Neural crest cell (in vitro differentiated cells): ENCODE measurements at regions not wholly inside any gene's neighbourhood (a gene's known extent, or its start where the extent isn't known, plus 50 kb on each side); places are given as distances from the start of the nearest gene placed in this dataset.

Source experiments
- DNase-seq: peaks from one replicate; pipeline ENCODE4 v3.0.0; 2021; ENCODE audit warnings: low read depth, mixed read lengths, low spot score
- H3K27ac Mint-ChIP-seq: one replicate; pipeline ENCODE4 v1.8.0; 2021; ENCODE audit warnings: mild to moderate bottlenecking, mixed read lengths; ENCODE audit not compliant: unreplicated experiment
- H3K27me3 Mint-ChIP-seq: 2 replicates; pipeline ENCODE4 v1.8.0; 2021; ENCODE audit warnings: low read depth, mild to moderate bottlenecking, mixed read lengths
- H3K36me3 Mint-ChIP-seq: 2 replicates; pipeline ENCODE4 v1.8.0; 2021; ENCODE audit warnings: low read depth, mild to moderate bottlenecking, mixed read lengths
- H3K4me1 Mint-ChIP-seq: 2 replicates; pipeline ENCODE4 v1.8.0; 2021; ENCODE audit warnings: mixed read lengths
- H3K4me3 Mint-ChIP-seq: one replicate; pipeline ENCODE4 v1.8.0; 2021; ENCODE audit warnings: mild to moderate bottlenecking, mixed read lengths
- H3K9me3 Mint-ChIP-seq: 2 replicates; pipeline ENCODE4 v1.8.0; 2021; ENCODE audit warnings: mixed read lengths
- CTCF ChIP-seq: fragments of 200-600 bp; sonication (generic); conservative IDR thresholded peaks from 2 replicates; pipeline ENCODE4 v1.5.0; 2021; ENCODE audit warnings: antibody characterized with exemption, mild to moderate bottlenecking

GRCh38 chr7:115356139-115356746 is 434.3 kb downstream of the MDFIC start:
- Mint-ChIP-seq H3K9me3 (no peaks in the 10 kb centered on the region), H3K4me3 (no peak overlapping the region), H3K4me1 (no peaks in the 10 kb centered on the region), H3K27ac (no peak overlapping the region), H3K36me3 (no peaks in the 10 kb centered on the region), H3K27me3 (no peaks in the 10 kb centered on the region)
- TF ChIP-seq CTCF: peak; percentile 74
- no peak for DNase-seq

- H3K36me3 Mint-ChIP-seq: no peaks in the 10 kb centered on the region
- no peak overlapping the region for H3K27ac Mint-ChIP-seq
- DNase-seq: no peak
- H3K9me3 Mint-ChIP-seq: no peaks in the 10 kb centered on the region
- H3K4me3 Mint-ChIP-seq: no peak overlapping the region
- H3K4me1 Mint-ChIP-seq: no peaks in the 10 kb centered on the region
- no peaks in the 10 kb centered on the region for H3K27me3 Mint-ChIP-seq
- TF ChIP-seq CTCF: no peak
Measured at GRCh38 chr7:115354925-115355324, 433.0 kb downstream of the MDFIC start.

GRCh38 chr7:115352375-115352774 is 430.5 kb downstream of the MDFIC start:
- no peak overlapping the region for H3K4me3 Mint-ChIP-seq
- H3K27me3 Mint-ChIP-seq: no peaks in the 10 kb centered on the region
- H3K36me3 Mint-ChIP-seq: no peaks in the 10 kb centered on the region
- H3K27ac Mint-ChIP-seq: no peak overlapping the region
- DNase-seq: no peak
- no peak for TF ChIP-seq CTCF
- no peaks in the 10 kb centered on the region for H3K4me1 Mint-ChIP-seq
- H3K9me3 Mint-ChIP-seq: no peaks in the 10 kb centered on the region

GRCh38 chr7:115350764-115351163 is 428.9 kb downstream of the MDFIC start:
- no peaks in the 10 kb centered on the region for H3K9me3 Mint-ChIP-seq
- H3K27ac Mint-ChIP-seq: no peak overlapping the region
- no peaks in the 10 kb centered on the region for H3K27me3 Mint-ChIP-seq
- no peaks in the 10 kb centered on the region for H3K4me1 Mint-ChIP-seq
- TF ChIP-seq CTCF: no peak
- no peak for DNase-seq
- H3K4me3 Mint-ChIP-seq: no peak overlapping the region
- no peaks in the 10 kb centered on the region for H3K36me3 Mint-ChIP-seq

- Mint-ChIP-seq H3K27me3 (no peaks in the 10 kb centered on the region), H3K4me1 (no peaks in the 10 kb centered on the region), H3K4me3 (no peak overlapping the region), H3K27ac (no peak overlapping the region), H3K9me3 (no peaks in the 10 kb centered on the region), H3K36me3 (no peaks in the 10 kb centered on the region)
- TF ChIP-seq CTCF: no peak
- no peak for DNase-seq
Measured at GRCh38 chr7:115349635-115350034, 427.7 kb downstream of the MDFIC start.
